ENCODE measurements at regions not wholly inside any gene's neighbourhood (a gene's known extent, or its start where the extent isn't known, plus 50 kb on each side); places are given as distances from the start of the nearest gene placed in this dataset.

DNA sequence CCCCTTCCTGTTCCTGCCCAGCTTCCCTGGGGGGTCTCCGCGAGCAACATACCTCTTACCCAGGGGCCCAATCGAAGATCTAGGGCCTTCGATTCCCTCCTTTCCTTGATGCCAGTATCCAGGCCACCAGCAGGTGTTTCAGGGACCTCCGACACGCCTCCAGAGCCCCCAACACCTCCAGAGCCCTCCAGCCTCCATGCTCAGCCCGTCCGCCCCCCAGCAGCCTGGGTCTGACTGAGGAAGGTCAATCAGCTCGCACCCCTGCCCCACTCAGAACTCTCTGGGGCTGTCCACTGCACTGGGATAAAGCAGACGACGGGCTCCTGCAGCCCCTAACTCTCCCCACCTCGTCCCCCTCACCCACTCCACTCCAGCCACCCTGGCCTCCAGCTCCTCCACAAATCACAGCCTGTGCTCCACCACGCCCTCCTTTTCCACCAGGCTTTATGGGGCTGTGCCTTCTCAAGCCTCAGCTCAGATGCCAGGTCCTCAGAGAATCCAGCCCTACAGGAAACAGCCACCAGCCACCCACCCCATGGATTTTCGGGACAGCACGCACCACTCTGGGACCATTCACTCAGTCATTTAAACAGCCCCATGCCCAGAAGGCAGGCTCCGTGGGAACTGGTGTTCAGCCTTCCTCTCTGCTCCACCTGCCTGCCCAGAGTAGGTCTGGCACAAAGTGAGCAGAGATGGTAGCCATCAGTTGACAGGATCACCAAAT is 247.1 kb downstream of the RBFOX3 start:
- TF ChIP-seq, protein P1, sequence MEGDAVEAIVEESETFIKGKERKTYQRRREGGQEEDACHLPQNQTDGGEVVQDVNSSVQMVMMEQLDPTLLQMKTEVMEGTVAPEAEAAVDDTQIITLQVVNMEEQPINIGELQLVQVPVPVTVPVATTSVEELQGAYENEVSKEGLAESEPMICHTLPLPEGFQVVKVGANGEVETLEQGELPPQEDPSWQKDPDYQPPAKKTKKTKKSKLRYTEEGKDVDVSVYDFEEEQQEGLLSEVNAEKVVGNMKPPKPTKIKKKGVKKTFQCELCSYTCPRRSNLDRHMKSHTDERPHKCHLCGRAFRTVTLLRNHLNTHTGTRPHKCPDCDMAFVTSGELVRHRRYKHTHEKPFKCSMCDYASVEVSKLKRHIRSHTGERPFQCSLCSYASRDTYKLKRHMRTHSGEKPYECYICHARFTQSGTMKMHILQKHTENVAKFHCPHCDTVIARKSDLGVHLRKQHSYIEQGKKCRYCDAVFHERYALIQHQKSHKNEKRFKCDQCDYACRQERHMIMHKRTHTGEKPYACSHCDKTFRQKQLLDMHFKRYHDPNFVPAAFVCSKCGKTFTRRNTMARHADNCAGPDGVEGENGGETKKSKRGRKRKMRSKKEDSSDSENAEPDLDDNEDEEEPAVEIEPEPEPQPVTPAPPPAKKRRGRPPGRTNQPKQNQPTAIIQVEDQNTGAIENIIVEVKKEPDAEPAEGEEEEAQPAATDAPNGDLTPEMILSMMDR (IDR thresholded peaks at IDR 0.05) = no peak
- no peak for TF ChIP-seq EP300 (IDR thresholded peaks at IDR 0.05)
